ENCODE measurements at regions not wholly inside any gene's neighbourhood (a gene's known extent, or its start where the extent isn't known, plus 50 kb on each side); places are given as distances from the start of the nearest gene placed in this dataset.
A peak's percentile ranks its signal among the peaks of the same experiment; 100 is the strongest.

- DNase-seq (ENCODE audit: low read depth), result peak; percentile 67
Measured at GRCh38 chr15:39269821-39270220, 311.1 kb upstream of the THBS1 start.

DNA sequence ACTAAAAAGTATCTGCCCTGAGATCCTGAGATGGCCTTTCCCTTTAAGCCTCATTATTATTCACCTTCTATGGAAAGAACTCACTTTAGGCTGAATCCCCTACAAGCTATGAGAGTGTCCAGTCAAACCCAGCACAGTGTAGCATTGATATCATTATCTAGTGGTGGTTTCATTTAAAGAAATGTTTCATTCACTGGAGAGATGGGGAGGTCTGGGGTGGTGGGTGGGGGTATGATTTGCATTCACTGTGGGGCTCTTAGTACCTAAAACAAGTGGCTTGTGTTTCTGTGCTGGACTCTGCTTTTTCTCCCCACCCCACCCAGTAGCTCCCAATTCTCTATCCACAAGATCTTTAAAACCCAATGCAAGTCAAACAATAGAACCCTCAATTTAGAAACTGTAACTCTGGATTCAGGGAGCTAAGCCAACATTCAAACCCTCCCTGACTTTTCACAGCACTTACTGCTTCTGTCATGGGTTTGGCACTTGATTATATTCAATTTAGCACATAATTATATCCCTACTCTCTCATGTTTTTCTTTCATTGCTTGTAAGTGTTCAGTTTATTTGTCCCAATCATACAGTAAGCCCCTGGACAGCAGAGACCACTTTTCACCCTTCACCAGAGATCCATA, 310.5 kb upstream of the THBS1 start:
- peak; percentile 69 for DNase-seq (ENCODE audit: low read depth)

GRCh38 chr15:39270934-39271333, 309.9 kb upstream of the THBS1 start:
- DNase-seq (ENCODE audit: low read depth), result peak; percentile 98

GRCh38 chr15:39272901-39273300, 308.0 kb upstream of the THBS1 start:
- DNase-seq (ENCODE audit: low read depth), result no peak

- peak; percentile 90 for DNase-seq (ENCODE audit: low read depth)
Measured at GRCh38 chr15:39273717-39274411, 307.0 kb upstream of the THBS1 start.

- DNase-seq (ENCODE audit: low read depth), result no peak
Measured at GRCh38 chr15:39275066-39275465, 305.8 kb upstream of the THBS1 start.

- no peak for DNase-seq (ENCODE audit: low read depth)
Measured at GRCh38 chr15:39279311-39279710, 301.6 kb upstream of the THBS1 start.

- DNase-seq (ENCODE audit: low read depth), result peak; percentile 83
Measured at GRCh38 chr15:39281094-39281493, 299.8 kb upstream of the THBS1 start.

DNA sequence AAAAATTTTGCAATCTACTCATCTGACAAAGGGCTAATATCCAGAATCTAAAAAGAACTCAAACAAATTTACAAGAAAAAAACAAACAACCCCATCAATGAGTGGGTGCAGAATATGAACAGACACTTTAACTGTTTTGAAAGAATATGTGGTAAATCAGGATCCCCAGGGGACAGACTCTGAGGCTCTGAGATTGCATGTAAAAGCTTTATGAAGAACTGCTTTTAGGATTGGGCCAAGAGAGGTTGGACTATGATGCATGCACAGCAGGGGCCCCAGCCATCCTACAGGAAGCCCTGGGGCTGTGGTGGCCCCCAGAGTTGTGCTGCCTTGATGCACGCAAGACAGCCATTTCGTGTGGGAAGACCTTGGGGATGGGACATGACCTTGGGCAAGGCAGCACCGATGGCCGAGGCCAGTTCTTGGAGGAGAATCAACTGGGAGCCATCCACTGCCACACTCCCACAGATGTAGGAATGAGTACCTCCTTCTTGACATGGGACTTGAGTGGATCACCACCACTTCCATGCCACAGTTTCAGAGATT, 298.1 kb upstream of the THBS1 start:
- no peak for DNase-seq (ENCODE audit: low read depth)

GRCh38 chr15:39283531-39283930, 297.3 kb upstream of the THBS1 start:
- peak; percentile 42 for DNase-seq (ENCODE audit: low read depth)

GRCh38 chr15:39285071-39285470, 295.8 kb upstream of the THBS1 start:
- no peak for DNase-seq (ENCODE audit: low read depth)

DNA sequence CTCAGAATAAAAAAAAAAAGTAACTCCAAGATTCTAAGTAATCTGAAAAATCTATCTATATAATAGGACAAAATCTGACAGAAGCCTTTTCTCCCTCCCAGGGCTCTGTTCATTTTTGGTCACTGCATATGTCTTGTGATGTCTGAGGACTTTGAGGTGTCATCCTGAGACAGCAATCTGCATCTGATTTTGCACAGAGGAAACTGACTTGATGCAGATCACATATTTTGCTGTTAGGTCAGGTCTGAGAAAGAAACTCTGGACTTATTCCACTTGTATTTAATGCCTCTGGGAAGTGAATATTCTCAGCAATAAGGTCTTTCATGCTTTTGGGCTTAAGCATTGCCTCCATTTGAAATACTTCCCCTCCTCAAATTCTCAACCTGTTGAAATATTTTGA, 295.2 kb upstream of the THBS1 start:
- no peak for DNase-seq (ENCODE audit: low read depth)

GRCh38 chr15:39286706-39287105, 294.2 kb upstream of the THBS1 start:
- peak; percentile 78 for DNase-seq (ENCODE audit: low read depth)

DNA sequence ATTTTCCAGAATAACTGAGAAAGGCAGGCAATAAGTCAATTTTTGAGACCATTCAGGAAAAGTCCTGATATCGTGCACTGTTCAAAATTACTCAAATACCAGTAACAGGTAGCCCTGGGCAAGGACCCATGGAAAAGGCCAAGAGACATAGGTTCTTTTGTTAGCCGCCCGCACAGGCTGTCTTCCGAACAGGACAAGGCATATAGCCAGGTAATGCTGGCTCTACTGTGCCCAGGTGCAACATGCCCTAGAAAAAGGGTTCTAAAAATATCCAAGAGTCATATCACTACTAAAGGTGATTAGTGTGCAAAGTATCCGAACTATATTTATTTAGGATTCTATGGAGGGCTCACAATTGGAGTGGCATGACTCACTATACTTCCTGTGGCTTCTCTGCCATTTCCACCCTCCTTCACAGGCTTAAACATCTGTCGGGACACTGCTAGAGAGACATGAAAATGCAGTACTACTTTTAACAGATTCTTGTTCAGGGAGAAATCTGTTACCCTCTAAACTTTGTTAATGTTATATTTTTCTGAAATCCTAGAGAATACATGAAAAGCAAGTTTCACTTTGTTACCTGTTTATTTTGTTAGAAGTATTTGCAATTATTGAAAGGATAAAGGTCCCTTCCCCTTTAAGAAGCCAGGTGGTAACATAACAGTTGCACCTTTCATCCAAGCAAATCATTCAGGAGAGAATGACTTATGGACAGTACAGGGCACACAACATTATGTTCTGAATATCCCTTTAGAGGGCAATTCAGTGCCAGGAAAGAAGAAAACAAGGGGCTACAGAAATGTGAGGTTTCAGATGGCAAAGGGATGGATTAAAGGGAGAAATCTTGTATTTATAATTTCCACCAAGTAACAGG, 293.3 kb upstream of the THBS1 start:
- DNase-seq (ENCODE audit: low read depth), result peak; percentile 76

DNA sequence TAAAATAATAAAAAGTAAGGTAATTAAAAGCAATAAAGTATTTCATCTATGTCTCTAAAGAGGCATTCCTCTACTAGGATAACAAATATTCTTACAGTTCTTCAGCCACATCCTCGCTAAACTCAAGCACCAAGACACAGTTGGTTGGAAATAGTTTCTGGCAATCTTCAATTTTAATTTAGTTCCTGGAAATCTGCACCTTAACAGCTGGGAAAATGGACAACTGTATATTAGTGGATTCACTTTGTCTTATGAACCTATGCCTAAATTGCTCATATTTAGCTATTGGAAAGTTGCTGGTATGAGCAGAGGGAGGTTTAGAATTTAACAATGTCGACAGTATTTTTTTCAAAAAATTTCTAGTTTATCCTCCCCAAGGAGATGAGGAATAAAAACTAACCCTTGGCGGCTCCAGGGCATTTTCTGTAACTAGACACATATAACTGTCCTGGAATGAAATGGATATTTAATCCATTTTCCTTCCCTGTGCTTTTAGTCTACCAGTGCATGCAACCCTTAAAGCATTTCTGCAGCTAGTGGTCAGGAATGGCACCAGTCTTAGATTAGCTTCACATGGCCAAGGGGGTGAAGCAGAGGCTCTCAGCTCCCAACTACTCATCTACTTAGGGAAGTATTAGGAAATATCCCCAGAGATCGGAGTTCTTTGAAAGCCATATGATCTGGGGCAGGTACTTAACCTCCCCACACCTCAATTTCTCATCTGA, 290.0 kb upstream of the THBS1 start:
- no peak for DNase-seq (ENCODE audit: low read depth)

DNA sequence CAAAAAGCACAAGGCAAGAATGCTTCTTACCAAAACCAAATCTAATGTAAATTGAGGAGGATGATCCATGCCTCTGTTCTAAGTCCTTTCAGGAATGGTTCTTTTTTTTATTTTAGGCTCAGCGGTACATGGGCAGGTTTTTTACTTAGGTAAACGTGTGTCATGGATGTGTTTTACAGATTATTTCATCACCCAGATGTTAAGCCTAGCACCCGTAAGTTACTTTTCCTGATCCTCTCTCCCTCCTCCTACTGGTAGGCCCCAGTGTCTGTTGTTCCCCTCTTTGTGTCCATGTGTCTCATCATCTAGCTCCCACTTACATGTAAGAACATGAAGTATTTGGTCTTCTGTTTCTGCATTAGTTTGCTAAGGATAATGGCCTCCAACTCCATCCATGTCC, 289.2 kb upstream of the THBS1 start:
- no peak for DNase-seq (ENCODE audit: low read depth)

DNA sequence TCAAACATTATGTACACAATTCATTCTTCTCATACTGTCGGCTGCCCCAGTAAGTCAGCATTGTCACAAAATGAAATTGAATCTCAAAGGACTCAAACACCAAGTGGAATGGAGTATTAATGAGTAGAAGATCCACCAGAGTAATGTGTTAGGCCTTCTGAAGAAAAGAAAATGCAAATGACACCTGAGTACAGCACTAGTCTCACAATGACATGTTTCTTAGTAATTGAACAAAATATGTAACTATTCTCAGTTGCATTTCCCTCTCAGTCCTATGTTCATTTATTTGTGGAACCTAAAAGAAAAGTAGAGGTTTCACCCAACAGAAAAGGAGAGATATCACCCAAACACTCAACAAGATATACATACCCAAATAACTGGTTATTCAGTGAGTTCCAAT, 283.9 kb upstream of the THBS1 start:
- DNase-seq (ENCODE audit: low read depth), result no peak

GRCh38 chr15:39298271-39298962, 282.5 kb upstream of the THBS1 start:
- DNase-seq (ENCODE audit: low read depth), result no peak

- no peak for DNase-seq (ENCODE audit: low read depth)
Measured at GRCh38 chr15:39299486-39300267, 281.2 kb upstream of the THBS1 start.

GRCh38 chr15:39300451-39301153, 280.3 kb upstream of the THBS1 start:
- peak; percentile 90 for DNase-seq (ENCODE audit: low read depth)

Data from M059J (cell line).